OCI-LY7 (cell line): ENCODE measurements at regions not wholly inside any gene's neighbourhood (a gene's known extent, or its start where the extent isn't known, plus 50 kb on each side); places are given as distances from the start of the nearest gene placed in this dataset.

Experiments
- EZH2phosphoT487 ChIP-seq: fragments of 200-600 bp; sonication (generic); IDR thresholded peaks from 2 replicates; pipeline ENCODE4 v1.6.1; 2018; ENCODE audit warnings: low read depth, borderline replicate concordance, mild to moderate bottlenecking, mixed run types, antibody characterized with exemption, low read length, moderate library complexity, mixed read lengths
- TF ChIP-seq, protein P1 (sequence below): fragments of 200-600 bp; sonication (generic); conservative IDR thresholded peaks from 2 replicates; pipeline ENCODE4 v1.5.1; 2014; ENCODE audit warnings: mild to moderate bottlenecking, antibody characterized with exemption, low read length, moderate library complexity, mixed read lengths

DNA sequence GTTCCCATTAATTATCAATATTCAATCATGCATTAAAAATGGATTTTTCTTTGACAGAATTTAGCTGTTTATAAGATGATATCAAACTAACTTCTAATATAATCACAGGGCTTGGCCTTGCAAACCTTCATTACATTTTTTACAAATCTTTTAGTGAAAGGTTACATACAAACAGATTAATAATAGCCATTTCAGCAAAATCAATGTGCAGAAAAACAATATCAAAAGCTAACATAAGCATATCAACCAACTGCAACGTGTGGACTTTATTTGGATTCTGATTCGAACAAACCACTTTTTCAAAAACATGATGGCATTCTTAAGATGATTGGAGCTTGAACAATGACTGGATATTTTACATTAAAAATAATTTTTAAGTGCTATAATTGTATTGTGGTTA, 93.6 kb downstream of the OTX2 start:
- TF ChIP-seq, protein P1, sequence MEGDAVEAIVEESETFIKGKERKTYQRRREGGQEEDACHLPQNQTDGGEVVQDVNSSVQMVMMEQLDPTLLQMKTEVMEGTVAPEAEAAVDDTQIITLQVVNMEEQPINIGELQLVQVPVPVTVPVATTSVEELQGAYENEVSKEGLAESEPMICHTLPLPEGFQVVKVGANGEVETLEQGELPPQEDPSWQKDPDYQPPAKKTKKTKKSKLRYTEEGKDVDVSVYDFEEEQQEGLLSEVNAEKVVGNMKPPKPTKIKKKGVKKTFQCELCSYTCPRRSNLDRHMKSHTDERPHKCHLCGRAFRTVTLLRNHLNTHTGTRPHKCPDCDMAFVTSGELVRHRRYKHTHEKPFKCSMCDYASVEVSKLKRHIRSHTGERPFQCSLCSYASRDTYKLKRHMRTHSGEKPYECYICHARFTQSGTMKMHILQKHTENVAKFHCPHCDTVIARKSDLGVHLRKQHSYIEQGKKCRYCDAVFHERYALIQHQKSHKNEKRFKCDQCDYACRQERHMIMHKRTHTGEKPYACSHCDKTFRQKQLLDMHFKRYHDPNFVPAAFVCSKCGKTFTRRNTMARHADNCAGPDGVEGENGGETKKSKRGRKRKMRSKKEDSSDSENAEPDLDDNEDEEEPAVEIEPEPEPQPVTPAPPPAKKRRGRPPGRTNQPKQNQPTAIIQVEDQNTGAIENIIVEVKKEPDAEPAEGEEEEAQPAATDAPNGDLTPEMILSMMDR: no peak
- no peak for TF ChIP-seq EZH2phosphoT487
